CD14-positive monocyte (primary cell): ENCODE measurements at regions not wholly inside any gene's neighbourhood (a gene's known extent, or its start where the extent isn't known, plus 50 kb on each side); places are given as distances from the start of the nearest gene placed in this dataset.

ENCODE experiments used
- DNase-seq, 3 donors: peaks; one replicate each; pipeline ENCODE4 v3.0.0-alpha.2; 2011 to 2022
- H2AFZ ChIP-seq: 2 replicates; pipeline ENCODE4 v1.6.0; 2012; ENCODE audit warnings: mild to moderate bottlenecking, low read depth, low read length, inconsistent platforms; ENCODE audit not compliant: insufficient read depth, poor library complexity, severe bottlenecking
- H3K27ac ChIP-seq, 2 donors: 1 replicate in 1 of 2; 2 replicates in 1 of 2; pipeline ENCODE4 v1.5.1; 2012 to 2013; ENCODE audit warnings: low read length in 2 of 2, control low read depth in 1 of 2, inconsistent platforms in 1 of 2, low read depth in 1 of 2, mild to moderate bottlenecking in 1 of 2
- H3K27me3 ChIP-seq, 2 donors: one replicate each; pipeline versions ENCODE4 v1.6.0 to v1.6.1; 2011 to 2013; ENCODE audit warnings: low read length in 2 of 2; ENCODE audit not compliant: control insufficient read depth in 2 of 2, insufficient read depth in 2 of 2
- H3K36me3 ChIP-seq, 2 donors: replicated peaks in 1 of 2; 1 replicate in 1 of 2; 2 replicates in 1 of 2; pipeline versions ENCODE4 v1.5.1 to v1.6.1; 2012 to 2013; ENCODE audit warnings: low read length in 2 of 2, control low read depth in 1 of 2, inconsistent platforms in 1 of 2, mild to moderate bottlenecking in 1 of 2; ENCODE audit not compliant: insufficient read depth in 2 of 2, control insufficient read depth in 1 of 2
- H3K4me1 ChIP-seq, 2 donors: 1 replicate in 1 of 2; 2 replicates in 1 of 2; pipeline versions ENCODE4 v1.5.1 to v1.6.1; 2012 to 2013; ENCODE audit warnings: low read length in 2 of 2, control low read depth in 1 of 2, inconsistent platforms in 1 of 2, mild to moderate bottlenecking in 1 of 2, moderate library complexity in 1 of 2; ENCODE audit not compliant: insufficient read depth in 2 of 2, control insufficient read depth in 1 of 2
- H3K4me2 ChIP-seq: replicated peaks from 2 replicates; pipeline ENCODE3; 2012; ENCODE audit warnings: low read length, moderate library complexity, mild to moderate bottlenecking; ENCODE audit not compliant: poor library complexity, severe bottlenecking; ENCODE audit errors: extremely low read depth
- H3K4me3 ChIP-seq, 3 experiments: fragments of 200-600 bp in 1 of 3; sonication (generic) in 1 of 3; replicated peaks in 1 of 3; 1 replicate in 2 of 3; 2 replicates in 1 of 3; pipeline ENCODE4 v1.5.1; 2011 to 2013; ENCODE audit warnings: low read length in 3 of 3, mild to moderate bottlenecking in 3 of 3, control low read depth in 2 of 3, low read depth in 2 of 3, inconsistent platforms in 1 of 3, moderate library complexity in 1 of 3
- H3K79me2 ChIP-seq: 2 replicates; pipeline ENCODE4 v1.6.0; 2012; ENCODE audit warnings: mild to moderate bottlenecking, control low read depth, inconsistent platforms, low read length, moderate library complexity; ENCODE audit not compliant: insufficient read depth
- H3K9ac ChIP-seq: 2 replicates; pipeline ENCODE4 v1.6.0; 2017; ENCODE audit warnings: low read length, mild to moderate bottlenecking; ENCODE audit not compliant: insufficient read depth, poor library complexity, severe bottlenecking
- H3K9me3 ChIP-seq, 2 donors: replicated peaks in 1 of 2; 1 replicate in 1 of 2; 2 replicates in 1 of 2; pipeline versions ENCODE4 v1.5.1 to v1.6.1; 2012 to 2013; ENCODE audit warnings: low read length in 2 of 2, control low read depth in 1 of 2; ENCODE audit not compliant: control insufficient read depth in 1 of 2, insufficient read depth in 1 of 2
- H4K20me1 ChIP-seq: 2 replicates; pipeline ENCODE4 v1.6.0; 2012; ENCODE audit warnings: mild to moderate bottlenecking, low read length, control low read depth, moderate library complexity; ENCODE audit not compliant: insufficient read depth
- H3K27ac Mint-ChIP-seq, 7 donors: one replicate each; pipeline ENCODE4 v1.8.0; 2020; ENCODE audit warnings: mild to moderate bottlenecking in 7 of 7, mixed read lengths in 7 of 7, moderate library complexity in 6 of 7, inconsistent platforms in 2 of 7
- H3K27me3 Mint-ChIP-seq, 3 donors: one replicate each; pipeline ENCODE4 v1.8.0; 2021 to 2022; ENCODE audit warnings: low read depth in 3 of 3, mild to moderate bottlenecking in 3 of 3, mixed read lengths in 3 of 3, moderate library complexity in 3 of 3, inconsistent platforms in 1 of 3
- H3K36me3 Mint-ChIP-seq, 2 donors: one replicate each; pipeline ENCODE4 v1.8.0; 2020; ENCODE audit warnings: mixed read lengths in 2 of 2, inconsistent platforms in 1 of 2, mild to moderate bottlenecking in 1 of 2
- H3K4me1 Mint-ChIP-seq: one replicate; pipeline ENCODE4 v1.8.0; 2020; ENCODE audit warnings: mild to moderate bottlenecking, mixed read lengths
- H3K4me3 Mint-ChIP-seq, 2 donors: one replicate each; pipeline ENCODE4 v1.8.0; 2020; ENCODE audit warnings: mild to moderate bottlenecking in 2 of 2, mixed read lengths in 2 of 2, moderate library complexity in 1 of 2
- H3K9me3 Mint-ChIP-seq, 7 donors: one replicate each; pipeline ENCODE4 v1.8.0; 2020 to 2022; ENCODE audit warnings: mixed read lengths in 7 of 7, mild to moderate bottlenecking in 6 of 7, moderate library complexity in 6 of 7, inconsistent platforms in 2 of 7
- WGBS: methylation state at CpG from one replicate; pipeline ENCODE4 v1.1.5; 2013; ENCODE audit warnings: missing lambda C conversion rate; ENCODE audit not compliant: insufficient coverage; 5-methylcytosine and 5-hydroxymethylcytosine counted together
- intact Hi-C, 2 donors: fragments of 100-400 bp; cut with micrococcal nuclease; formaldehyde crosslinking; loops; one replicate each; pipeline versions ENCODE4 v1.15.0 to v1.15.1; 2023
- TF ChIP-seq, protein P1 (sequence below): fragments of 200-600 bp; IDR thresholded peaks from one replicate; pipeline ENCODE4 v1.8.0; 2022; ENCODE audit warnings: antibody characterized with exemption, mild to moderate bottlenecking

GRCh38 chr1:101333186-101333585 is 96.4 kb downstream of the S1PR1 start:
- Mint-ChIP-seq H3K4me3 (no peak overlapping the region), H3K27ac (no peak overlapping the region)
- H3K4me2 ChIP-seq = no peak overlapping the region

DNA sequence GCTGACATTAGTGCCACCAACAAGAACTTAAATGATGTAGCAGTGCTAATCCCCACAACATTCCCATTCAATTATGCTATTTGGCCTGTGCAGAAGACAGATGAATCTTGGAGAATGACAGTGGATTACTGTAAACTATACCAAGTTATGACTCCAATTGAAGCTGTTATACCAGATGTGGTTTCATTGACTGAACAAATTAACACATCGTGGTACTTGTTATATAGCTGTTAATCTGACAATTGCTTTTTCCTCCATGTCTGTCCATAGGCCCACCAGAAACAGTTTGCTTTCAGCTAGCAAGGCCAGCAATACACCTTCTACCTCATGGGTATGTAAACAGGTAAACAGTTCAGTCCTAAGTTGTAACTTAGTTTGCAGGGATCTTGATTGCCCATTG is 101.1 kb downstream of the S1PR1 start:
- TF ChIP-seq, protein P1, sequence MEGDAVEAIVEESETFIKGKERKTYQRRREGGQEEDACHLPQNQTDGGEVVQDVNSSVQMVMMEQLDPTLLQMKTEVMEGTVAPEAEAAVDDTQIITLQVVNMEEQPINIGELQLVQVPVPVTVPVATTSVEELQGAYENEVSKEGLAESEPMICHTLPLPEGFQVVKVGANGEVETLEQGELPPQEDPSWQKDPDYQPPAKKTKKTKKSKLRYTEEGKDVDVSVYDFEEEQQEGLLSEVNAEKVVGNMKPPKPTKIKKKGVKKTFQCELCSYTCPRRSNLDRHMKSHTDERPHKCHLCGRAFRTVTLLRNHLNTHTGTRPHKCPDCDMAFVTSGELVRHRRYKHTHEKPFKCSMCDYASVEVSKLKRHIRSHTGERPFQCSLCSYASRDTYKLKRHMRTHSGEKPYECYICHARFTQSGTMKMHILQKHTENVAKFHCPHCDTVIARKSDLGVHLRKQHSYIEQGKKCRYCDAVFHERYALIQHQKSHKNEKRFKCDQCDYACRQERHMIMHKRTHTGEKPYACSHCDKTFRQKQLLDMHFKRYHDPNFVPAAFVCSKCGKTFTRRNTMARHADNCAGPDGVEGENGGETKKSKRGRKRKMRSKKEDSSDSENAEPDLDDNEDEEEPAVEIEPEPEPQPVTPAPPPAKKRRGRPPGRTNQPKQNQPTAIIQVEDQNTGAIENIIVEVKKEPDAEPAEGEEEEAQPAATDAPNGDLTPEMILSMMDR = no peak
- Histone ChIP-seq H3K4me3 (no peak overlapping the region), H3K4me2 (no peak overlapping the region), H2AFZ (no peak overlapping the region), H4K20me1 (no peaks in the 10 kb centered on the region), H3K27me3 (no peaks in the 10 kb centered on the region), H3K9me3 (peaks cover 8 to 10% of the 10 kb centered on the region in 2 donors), H3K79me2 (no peaks in the 10 kb centered on the region), H3K36me3 (no peaks in the 10 kb centered on the region), H3K4me1 (no peaks in the 10 kb centered on the region), H3K9ac (no peak overlapping the region), H3K27ac (no peak overlapping the region)
- DNase-seq = no peak
- Mint-ChIP-seq H3K9me3 (peaks cover 10 to 25% (median 16%) of the 10 kb centered on the region in 7 donors), H3K27me3 (peaks cover 0 to 2% (median 0%) of the 10 kb centered on the region in 3 donors), H3K36me3 (no peaks in the 10 kb centered on the region), H3K4me3 (no peak overlapping the region), H3K4me1 (no peaks in the 10 kb centered on the region), H3K27ac (no peak overlapping the region)
- intact Hi-C loops = no loop called here
- no CpG with 5 or more reads among the region's 1 CpG for WGBS

More at GRCh38 chr1:101333186-101333585, 96.4 kb downstream of the S1PR1 start:
- H3K27me3 Mint-ChIP-seq = peaks cover 0 to 2% (median 0%) of the 10 kb centered on the region in 3 donors
- H3K79me2 ChIP-seq = no peaks in the 10 kb centered on the region
- no peak overlapping the region for H3K9ac ChIP-seq
- H3K4me1 Mint-ChIP-seq = no peaks in the 10 kb centered on the region
- H3K4me1 ChIP-seq = no peaks in the 10 kb centered on the region
- no peak overlapping the region for H3K4me3 ChIP-seq
- H4K20me1 ChIP-seq = no peaks in the 10 kb centered on the region
- 100% methylated on average over 1 of the region's 4 CpGs for WGBS
- H3K27ac ChIP-seq = no peak overlapping the region
- H2AFZ ChIP-seq = no peak overlapping the region
- H3K9me3 ChIP-seq = peaks cover 13 to 14% of the 10 kb centered on the region in 2 donors
- H3K36me3 Mint-ChIP-seq = no peaks in the 10 kb centered on the region
- no peak for DNase-seq
- H3K9me3 Mint-ChIP-seq = peaks cover 12 to 26% (median 16%) of the 10 kb centered on the region in 7 donors
- H3K36me3 ChIP-seq = no peaks in the 10 kb centered on the region
- no peaks in the 10 kb centered on the region for H3K27me3 ChIP-seq
- TF ChIP-seq, protein P1 = no peak
- intact Hi-C loops = no loop called here
